NCI-H1436 treated with DMSO at 0.1 percent for 48 hours (cell line): ENCODE measurements at regions not wholly inside any gene's neighbourhood (a gene's known extent, or its start where the extent isn't known, plus 50 kb on each side); places are given as distances from the start of the nearest gene placed in this dataset.
"Not testable (repeated sequence)": the region's sequence is repeated elsewhere in the genome, so short reads cannot be mapped to it uniquely, and the experiment has no call there.

ENCODE experiments used
- DNase-seq: peaks from one replicate; lab custom pipeline; 2025; lab: John Stamatoyannopoulos, UW

GRCh38 chr4:100900945-100901344 is 383.1 kb upstream of the EMCN start:
- DNase-seq: not testable (repeated sequence)

GRCh38 chr4:100900134-100900533 is 382.3 kb upstream of the EMCN start:
- DNase-seq: no peak

DNA sequence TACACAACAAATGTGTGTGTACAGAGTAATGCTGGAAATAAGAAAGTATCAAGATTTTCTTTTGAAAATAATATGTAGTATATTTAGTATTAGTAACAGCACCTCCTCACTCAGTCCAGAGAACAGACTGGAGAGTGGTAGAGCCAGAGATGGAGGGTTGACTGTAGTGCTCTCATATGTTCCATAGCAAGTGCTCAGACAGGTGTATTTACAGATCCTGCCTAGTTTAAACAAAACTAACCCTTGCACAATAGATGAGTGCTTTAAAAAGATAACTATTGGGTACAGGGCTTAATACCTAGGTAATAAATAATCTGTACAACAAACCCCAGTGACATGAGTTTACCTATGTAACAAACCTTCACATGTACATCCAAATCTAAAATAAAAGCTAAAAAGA is 381.0 kb upstream of the EMCN start:
- no peak for DNase-seq

DNA sequence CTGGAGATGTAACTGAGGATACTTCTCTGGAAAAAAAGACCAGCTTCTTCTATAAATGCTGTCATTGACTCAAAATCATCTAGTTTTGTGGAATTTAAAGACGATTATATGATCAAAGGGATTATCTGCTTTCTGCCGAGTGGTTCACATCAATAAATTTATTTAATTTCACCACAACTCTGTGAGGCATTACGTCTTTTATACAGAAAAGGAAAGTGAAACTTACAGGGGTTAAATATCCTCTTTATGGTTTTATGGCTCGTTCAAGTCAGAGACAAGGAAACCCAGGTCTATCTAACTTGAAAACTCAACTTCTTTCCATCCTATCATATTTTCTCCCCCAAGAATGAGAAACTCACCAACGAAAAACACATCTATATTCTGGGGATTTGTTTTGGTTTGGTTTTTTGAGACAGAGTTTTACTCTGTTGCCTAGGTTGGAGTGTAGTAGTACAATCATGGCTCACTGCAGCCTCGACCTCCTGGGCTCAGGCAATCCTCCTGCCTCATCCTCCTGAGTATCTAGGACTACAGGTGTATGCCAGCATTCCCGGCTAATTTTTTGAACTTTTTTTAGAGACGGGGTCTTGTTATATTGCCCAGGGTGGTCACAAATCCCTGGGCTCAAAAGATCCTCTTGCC is 377.9 kb upstream of the EMCN start:
- no peak for DNase-seq

DNA sequence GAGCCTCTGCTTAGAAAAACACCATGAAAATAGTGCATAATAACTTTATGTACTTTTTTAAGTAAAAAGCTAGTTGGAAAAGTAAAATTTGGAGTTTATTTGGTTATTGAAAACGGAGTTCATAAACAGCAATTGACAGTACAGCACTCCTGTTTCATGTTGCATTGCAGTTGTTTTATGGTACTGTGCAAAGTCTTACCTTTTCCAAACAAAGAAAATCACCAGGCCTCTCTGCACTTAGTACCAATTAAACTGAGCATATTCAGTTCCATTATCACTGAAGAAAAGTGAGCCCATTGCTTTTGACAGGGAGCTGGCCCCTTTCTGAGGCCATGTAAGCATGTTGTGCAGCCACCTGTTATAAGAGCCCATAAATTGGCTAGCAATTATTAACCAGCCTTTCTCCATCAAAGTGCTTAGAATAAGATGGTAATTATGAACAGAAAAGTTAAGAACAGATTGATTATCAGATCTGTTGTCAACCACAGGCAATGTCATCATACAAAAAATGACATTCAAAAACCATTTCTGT is 376.6 kb upstream of the EMCN start:
- DNase-seq: no peak

DNA sequence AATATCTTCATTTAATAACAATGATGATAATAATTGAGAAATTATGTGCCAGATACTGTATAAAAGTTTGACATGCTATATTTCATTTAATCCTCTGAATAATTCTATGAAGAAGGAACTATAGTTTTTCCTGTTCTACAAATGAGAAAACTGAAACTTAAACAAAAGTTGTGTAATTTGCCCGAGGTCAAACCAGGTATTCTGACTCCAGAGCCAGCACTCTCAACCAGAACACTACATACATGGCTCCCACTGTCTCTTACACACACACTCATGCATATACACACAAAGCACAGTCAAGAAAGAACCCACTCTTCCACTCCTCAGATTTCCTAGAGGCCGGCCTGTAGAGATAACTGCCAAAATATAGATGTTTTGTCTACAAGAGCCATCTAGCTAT is 374.0 kb upstream of the EMCN start:
- DNase-seq: no peak

GRCh38 chr4:100889898-100890297 is 372.1 kb upstream of the EMCN start:
- DNase-seq: no peak

DNA sequence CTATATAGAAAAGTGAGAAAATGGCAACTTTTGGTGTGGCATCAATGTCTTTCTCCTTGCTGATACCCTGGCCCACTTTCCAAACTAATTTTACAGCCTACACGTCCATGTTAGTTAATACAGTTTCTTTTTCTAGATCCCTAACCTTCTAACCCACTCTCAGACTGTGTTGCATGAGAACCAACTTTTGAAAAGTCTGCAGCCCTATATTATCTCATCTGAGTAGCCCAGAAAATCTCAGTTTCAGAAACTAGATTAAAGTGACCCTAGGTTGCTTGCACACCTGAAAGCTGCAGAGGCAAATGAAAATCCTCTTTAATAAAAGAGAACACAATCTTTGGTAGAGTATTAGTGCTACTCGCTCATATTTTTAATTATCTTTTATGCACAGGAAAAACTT is 371.6 kb upstream of the EMCN start:
- no peak for DNase-seq

DNA sequence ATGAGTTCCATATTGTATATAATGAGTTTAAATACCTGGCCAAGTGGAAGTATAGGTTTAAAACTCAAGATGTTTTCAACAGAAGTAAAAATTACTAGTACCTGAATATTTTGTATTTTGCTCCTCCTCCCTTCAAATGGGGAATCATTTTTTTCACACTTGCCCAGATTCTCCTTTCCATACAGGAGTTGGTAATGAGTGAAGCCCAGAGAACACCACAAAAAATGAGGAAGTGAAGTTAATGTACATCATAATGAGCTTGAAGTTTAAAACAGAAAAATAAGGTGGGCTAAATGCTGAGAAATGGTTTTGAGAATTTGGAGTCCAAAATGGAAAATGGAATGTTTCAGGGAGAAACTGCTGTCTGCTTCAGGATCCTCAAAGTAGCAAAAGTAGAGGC is 364.8 kb upstream of the EMCN start:
- no peak for DNase-seq

- no peak for DNase-seq
Observed at GRCh38 chr4:100881283-100881682, 363.5 kb upstream of the EMCN start.

DNA sequence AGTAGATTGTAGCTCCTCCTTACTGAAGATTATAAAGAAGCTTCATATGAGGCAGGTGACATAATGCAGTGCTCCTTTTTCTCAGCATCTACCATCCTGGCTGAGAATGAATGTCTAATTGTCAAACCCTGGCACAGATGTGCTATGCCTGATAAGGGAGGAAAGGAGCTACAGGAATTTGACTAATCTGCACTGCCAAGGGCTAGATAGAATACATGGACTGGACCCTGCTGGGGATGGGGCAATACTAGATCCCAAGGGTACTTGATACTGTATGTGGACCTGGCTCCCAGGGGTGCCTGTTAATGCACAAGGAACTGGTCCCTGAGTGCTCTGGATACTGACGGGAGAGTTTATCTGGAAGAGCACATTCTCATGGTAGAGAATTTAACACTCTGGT is 362.2 kb upstream of the EMCN start:
- DNase-seq: no peak

DNA sequence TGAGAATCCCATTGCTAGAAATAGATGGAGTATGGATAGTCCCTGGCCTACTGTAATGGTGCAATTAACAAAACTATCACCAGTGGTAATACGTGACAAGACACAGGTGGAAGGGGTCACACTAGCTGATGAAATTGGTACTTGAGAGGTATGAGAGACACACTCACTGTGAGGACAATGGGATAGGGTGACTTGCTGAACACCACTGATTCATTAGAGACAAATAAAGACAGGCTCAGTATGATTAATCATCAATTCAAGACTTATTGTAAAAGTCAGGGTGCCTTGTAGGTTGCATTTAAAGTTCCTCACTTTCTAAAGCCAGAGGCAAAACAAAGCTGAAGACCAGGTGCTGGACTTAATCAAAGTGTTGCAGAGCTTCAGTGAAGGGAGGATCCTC is 361.6 kb upstream of the EMCN start:
- no peak for DNase-seq

DNA sequence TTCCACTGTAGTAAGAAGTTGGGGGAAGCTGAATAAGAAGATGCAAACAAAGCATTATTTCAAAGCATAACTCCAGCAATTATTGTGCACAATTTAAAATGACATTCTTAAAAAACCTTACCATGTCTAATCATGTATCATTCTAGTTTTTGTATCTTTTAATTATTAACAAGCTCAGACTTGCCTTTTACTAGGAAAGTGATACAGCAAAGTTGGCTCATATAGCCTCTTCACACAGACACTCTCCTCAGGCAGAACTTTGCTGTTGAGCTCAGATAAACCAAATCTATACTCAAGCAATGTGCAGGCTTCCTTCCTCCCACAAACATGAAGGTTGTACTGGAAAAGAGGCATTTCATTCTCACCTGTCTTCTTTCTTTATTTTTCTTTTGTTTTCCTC is 358.7 kb upstream of the EMCN start:
- no peak for DNase-seq

GRCh38 chr4:100875296-100876068 is 357.7 kb upstream of the EMCN start:
- DNase-seq: no peak

GRCh38 chr4:100872811-100873210 is 355.0 kb upstream of the EMCN start:
- no peak for DNase-seq

GRCh38 chr4:100870940-100871772 is 353.3 kb upstream of the EMCN start:
- DNase-seq: no peak

GRCh38 chr4:100869276-100869675 is 351.5 kb upstream of the EMCN start:
- DNase-seq: no peak

GRCh38 chr4:100868281-100868680 is 350.5 kb upstream of the EMCN start:
- peak; percentile 28 for DNase-seq

- DNase-seq: no peak
Observed at GRCh38 chr4:100852326-100852725, 334.5 kb upstream of the EMCN start.

DNA sequence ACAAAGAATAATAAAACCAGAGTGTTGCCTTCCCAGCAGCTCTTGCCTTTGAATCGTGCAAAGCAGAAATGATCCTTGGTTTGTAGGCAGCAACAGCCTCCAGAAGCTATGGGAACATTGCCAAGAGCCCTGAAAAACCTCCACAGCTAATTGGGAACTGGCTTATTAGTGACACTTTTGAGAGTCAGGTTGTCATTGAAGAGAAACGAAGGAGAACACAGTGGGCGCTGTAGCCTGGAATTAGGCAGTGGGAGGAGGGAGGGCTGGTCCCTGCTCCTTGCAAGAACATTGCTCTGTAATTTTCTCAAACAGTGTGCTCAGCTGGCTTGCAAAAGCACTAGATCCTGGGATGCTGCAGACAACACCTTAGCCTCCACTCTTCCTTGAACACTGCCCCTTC is 331.5 kb upstream of the EMCN start:
- peak; percentile 12 for DNase-seq

DNA sequence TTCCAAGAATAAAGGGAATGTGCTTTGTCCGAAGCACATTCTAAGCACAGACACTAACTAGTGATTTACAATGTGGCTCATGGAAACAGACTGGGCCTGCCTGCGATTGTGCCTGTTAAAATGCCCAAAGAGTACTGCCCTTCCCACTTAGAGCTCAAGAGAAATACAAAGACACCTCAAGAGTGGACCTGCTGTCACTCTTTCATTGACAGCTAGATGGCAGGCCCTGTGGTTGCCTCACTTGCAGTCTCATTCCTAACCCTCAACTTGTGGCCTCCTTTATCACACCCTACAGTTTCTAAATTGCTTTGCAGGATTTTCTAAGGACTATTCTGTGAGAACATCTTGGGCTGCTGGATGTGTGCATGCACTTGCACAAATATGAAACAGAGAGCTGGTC is 331.0 kb upstream of the EMCN start:
- DNase-seq: no peak

GRCh38 chr4:100843910-100844309 is 326.1 kb upstream of the EMCN start:
- no peak for DNase-seq

GRCh38 chr4:100842856-100843255 is 325.0 kb upstream of the EMCN start:
- no peak for DNase-seq
